ENCODE measurements at regions not wholly inside any gene's neighbourhood (a gene's known extent, or its start where the extent isn't known, plus 50 kb on each side); places are given as distances from the start of the nearest gene placed in this dataset.
"Not testable (repeated sequence)": the region's sequence is repeated elsewhere in the genome, so short reads cannot be mapped to it uniquely, and the experiment has no call there.

- not testable (repeated sequence) for DNase-seq
Observed at GRCh38 chr6:85707515-85708145, 64.9 kb upstream of the SYNCRIP start.

- DNase-seq, result no peak
Observed at GRCh38 chr6:85706272-85706671, 63.6 kb upstream of the SYNCRIP start.

- DNase-seq, result no peak
Observed at GRCh38 chr6:85705220-85705619, 62.5 kb upstream of the SYNCRIP start.

- no peak for DNase-seq
Observed at GRCh38 chr6:85703406-85703805, 60.7 kb upstream of the SYNCRIP start.
